Osteocyte (in vitro differentiated cells): ENCODE measurements at regions not wholly inside any gene's neighbourhood (a gene's known extent, or its start where the extent isn't known, plus 50 kb on each side); places are given as distances from the start of the nearest gene placed in this dataset.

Experiments
- DNase-seq: peaks from one replicate; pipeline ENCODE4 v3.0.0; 2021; ENCODE audit warnings: mixed read lengths; ENCODE audit not compliant: unreplicated experiment; ENCODE audit errors: extremely low spot score
- H3K27ac Mint-ChIP-seq: one replicate; pipeline ENCODE4 v1.8.0; 2021; ENCODE audit warnings: mild to moderate bottlenecking, mixed read lengths; ENCODE audit not compliant: unreplicated experiment
- H3K27me3 Mint-ChIP-seq: one replicate; pipeline ENCODE4 v1.8.0; 2021; ENCODE audit warnings: mixed read lengths; ENCODE audit not compliant: unreplicated experiment
- H3K36me3 Mint-ChIP-seq: one replicate; pipeline ENCODE4 v1.8.0; 2021; ENCODE audit warnings: mixed read lengths; ENCODE audit not compliant: unreplicated experiment
- H3K4me1 Mint-ChIP-seq: one replicate; pipeline ENCODE4 v1.8.0; 2021; ENCODE audit warnings: mixed read lengths; ENCODE audit not compliant: unreplicated experiment
- H3K4me3 Mint-ChIP-seq: one replicate; pipeline ENCODE4 v1.8.0; 2021; ENCODE audit warnings: mild to moderate bottlenecking, moderate library complexity, mixed read lengths; ENCODE audit not compliant: unreplicated experiment
- H3K9me3 Mint-ChIP-seq: one replicate; pipeline ENCODE4 v1.8.0; 2021; ENCODE audit warnings: mixed read lengths; ENCODE audit not compliant: unreplicated experiment
- CTCF ChIP-seq: fragments of 200-600 bp; sonication (generic); IDR thresholded peaks from 2 replicates; pipeline ENCODE4 v1.5.0; 2021; ENCODE audit warnings: antibody characterized with exemption, mild to moderate bottlenecking, moderate library complexity

GRCh38 chr3:80278056-80278455, 510.3 kb upstream of the ROBO1 start:
- Mint-ChIP-seq H3K27ac (no peak overlapping the region), H3K36me3 (no peaks in the 10 kb centered on the region), H3K27me3 (no peaks in the 10 kb centered on the region), H3K4me1 (peaks cover 1% of the 10 kb centered on the region), H3K4me3 (no peak overlapping the region), H3K9me3 (no peaks in the 10 kb centered on the region)
- DNase-seq, result no peak
- TF ChIP-seq CTCF, result no peak

GRCh38 chr3:80275120-80275519, 507.3 kb upstream of the ROBO1 start:
- peaks cover 1% of the 10 kb centered on the region for H3K4me1 Mint-ChIP-seq

GRCh38 chr3:80263260-80263659, 495.5 kb upstream of the ROBO1 start:
- Mint-ChIP-seq H3K27me3 (no peaks in the 10 kb centered on the region), H3K36me3 (no peaks in the 10 kb centered on the region), H3K9me3 (no peaks in the 10 kb centered on the region), H3K4me1 (peaks cover 3% of the 10 kb centered on the region), H3K27ac (no peak overlapping the region), H3K4me3 (no peak overlapping the region)
- no peak for DNase-seq
- no peak for TF ChIP-seq CTCF

More at GRCh38 chr3:80275120-80275519, 507.3 kb upstream of the ROBO1 start:
- Mint-ChIP-seq H3K27me3 (peaks cover 2% of the 10 kb centered on the region), H3K36me3 (no peaks in the 10 kb centered on the region), H3K9me3 (no peaks in the 10 kb centered on the region), H3K4me3 (no peak overlapping the region), H3K27ac (no peak overlapping the region)
- TF ChIP-seq CTCF, result no peak
- no peak for DNase-seq

- Mint-ChIP-seq H3K36me3 (no peaks in the 10 kb centered on the region), H3K9me3 (no peaks in the 10 kb centered on the region), H3K4me3 (no peak overlapping the region), H3K4me1 (peaks cover 3% of the 10 kb centered on the region), H3K27ac (no peak overlapping the region), H3K27me3 (no peaks in the 10 kb centered on the region)
- no peak for TF ChIP-seq CTCF
- no peak for DNase-seq
Observed at GRCh38 chr3:80261082-80261481, 493.3 kb upstream of the ROBO1 start.

GRCh38 chr3:80259736-80260135, 491.9 kb upstream of the ROBO1 start:
- Mint-ChIP-seq H3K36me3 (no peaks in the 10 kb centered on the region), H3K27me3 (no peaks in the 10 kb centered on the region), H3K4me1 (peaks cover 3% of the 10 kb centered on the region), H3K4me3 (no peak overlapping the region), H3K27ac (no peak overlapping the region), H3K9me3 (no peaks in the 10 kb centered on the region)
- no peak for TF ChIP-seq CTCF
- DNase-seq, result no peak
